ENCODE measurements at regions not wholly inside any gene's neighbourhood (a gene's known extent, or its start where the extent isn't known, plus 50 kb on each side); places are given as distances from the start of the nearest gene placed in this dataset.

GRCh38 chr6:87884203-87884602 lies 163.4 kb upstream of the SPACA1 start (continued):
- no peak for TF ChIP-seq ZNF710 (CRISPR knock-in tag; IDR thresholded peaks at IDR 0.05; ENCODE audit: borderline replicate concordance)
- no peak for TF ChIP-seq SMC3 (IDR thresholded peaks at IDR 0.05; ENCODE audit: low read length)
- no peak for TF ChIP-seq STAT6 (CRISPR knock-in tag; IDR thresholded peaks at IDR 0.05; ENCODE audit: borderline replicate concordance)
- no peak for TF ChIP-seq SALL2 (CRISPR knock-in tag; IDR thresholded peaks at IDR 0.05)
- peak; percentile 71 for TF ChIP-seq HNF4A (CRISPR knock-in tag; IDR thresholded peaks at IDR 0.05)
- no peak for TF ChIP-seq ATF6 (CRISPR knock-in tag; conservative IDR thresholded peaks at IDR 0.05)
- no peak for TF ChIP-seq ZNF569 (CRISPR knock-in tag; IDR thresholded peaks at IDR 0.05; ENCODE audit: borderline replicate concordance)
- TF ChIP-seq RFX1 (IDR thresholded peaks at IDR 0.05): no peak
- TF ChIP-seq RXRB (CRISPR knock-in tag; IDR thresholded peaks at IDR 0.05; ENCODE audit: borderline replicate concordance): no peak
- TF ChIP-seq THAP9 (CRISPR knock-in tag; IDR thresholded peaks at IDR 0.05; ENCODE audit: borderline replicate concordance): no peak
- no peak for TF ChIP-seq GTF3A (CRISPR knock-in tag; conservative IDR thresholded peaks at IDR 0.05)
- TF ChIP-seq RARA (CRISPR knock-in tag; IDR thresholded peaks at IDR 0.05): peak; percentile 66
- no peak for TF ChIP-seq ZNF766 (CRISPR knock-in tag; IDR thresholded peaks at IDR 0.05; ENCODE audit: borderline replicate concordance)
- peak; percentile 50 for TF ChIP-seq FOXA3 (CRISPR knock-in tag; IDR thresholded peaks at IDR 0.05)
- TF ChIP-seq POLR2AphosphoS5 (IDR thresholded peaks at IDR 0.05; ENCODE audit: low read depth, low read length): no peak
- TF ChIP-seq ZSCAN12 (CRISPR knock-in tag; IDR thresholded peaks at IDR 0.05): no peak
- no peak for TF ChIP-seq ZFP90 (CRISPR knock-in tag; IDR thresholded peaks at IDR 0.05; ENCODE audit: borderline replicate concordance)
- no peak for TF ChIP-seq ELF3 (CRISPR knock-in tag; IDR thresholded peaks at IDR 0.05)
- TF ChIP-seq SRY (CRISPR knock-in tag; IDR thresholded peaks at IDR 0.05): no peak
- TF ChIP-seq SOX6 (IDR thresholded peaks at IDR 0.05): no peak
- no peak for TF ChIP-seq SOX6 (CRISPR knock-in tag; IDR thresholded peaks at IDR 0.05)
- TF ChIP-seq ZSCAN22 (CRISPR knock-in tag; IDR thresholded peaks at IDR 0.05): no peak
- no peak for TF ChIP-seq ZNF30 (CRISPR knock-in tag; IDR thresholded peaks at IDR 0.05)
- 0 out of 2 replicates have a peak, but pooled peaks have one; percentile 42 for TF ChIP-seq POGZ (CRISPR knock-in tag; IDR thresholded peaks at IDR 0.05)
- no peak for TF ChIP-seq ARNTL (CRISPR knock-in tag; IDR thresholded peaks at IDR 0.05)
